ENCODE measurements at regions not wholly inside any gene's neighbourhood (a gene's known extent, or its start where the extent isn't known, plus 50 kb on each side); places are given as distances from the start of the nearest gene placed in this dataset.

GRCh38 chr6:166008441-166009369, 158.9 kb downstream of the TBXT start:
- DNase-seq, result no peak

GRCh38 chr6:166007349-166008263, 160.0 kb downstream of the TBXT start:
- DNase-seq, result no peak

- no peak for DNase-seq
Measured at GRCh38 chr6:166006900-166007301, 160.8 kb downstream of the TBXT start.

GRCh38 chr6:166005944-166006899, 161.4 kb downstream of the TBXT start:
- no peak for DNase-seq

- no peak for DNase-seq
Measured at GRCh38 chr6:166005401-166005943, 162.2 kb downstream of the TBXT start.

- DNase-seq, result no peak
Measured at GRCh38 chr6:166004876-166005275, 162.8 kb downstream of the TBXT start.

GRCh38 chr6:166004471-166004870, 163.2 kb downstream of the TBXT start:
- DNase-seq, result no peak

GRCh38 chr6:166003569-166003968, 164.1 kb downstream of the TBXT start:
- DNase-seq, result no peak

GRCh38 chr6:166001359-166001758, 166.3 kb downstream of the TBXT start:
- DNase-seq, result no peak

GRCh38 chr6:165999279-165999678, 168.4 kb downstream of the TBXT start:
- DNase-seq, result no peak

GRCh38 chr6:165998072-165998471, 169.6 kb downstream of the TBXT start:
- DNase-seq, result no peak

GRCh38 chr6:165991341-165991740, 176.3 kb downstream of the TBXT start:
- no peak for DNase-seq

GRCh38 chr6:165990216-165990615, 177.4 kb downstream of the TBXT start:
- no peak for DNase-seq

- no peak for DNase-seq
Measured at GRCh38 chr6:165988757-165989456, 178.7 kb downstream of the TBXT start.

GRCh38 chr6:165988302-165988756, 179.3 kb downstream of the TBXT start:
- DNase-seq, result no peak

- no peak for DNase-seq
Measured at GRCh38 chr6:165987483-165988301, 180.0 kb downstream of the TBXT start.

- DNase-seq, result no peak
Measured at GRCh38 chr6:165986914-165987482, 180.7 kb downstream of the TBXT start.

- no peak for DNase-seq
Measured at GRCh38 chr6:165986311-165986913, 181.2 kb downstream of the TBXT start.

GRCh38 chr6:165985806-165986299, 181.8 kb downstream of the TBXT start:
- no peak for DNase-seq

Measured in NCI-H2107 (cell line).